ENCODE measurements at regions not wholly inside any gene's neighbourhood (a gene's known extent, or its start where the extent isn't known, plus 50 kb on each side); places are given as distances from the start of the nearest gene placed in this dataset.

DNA sequence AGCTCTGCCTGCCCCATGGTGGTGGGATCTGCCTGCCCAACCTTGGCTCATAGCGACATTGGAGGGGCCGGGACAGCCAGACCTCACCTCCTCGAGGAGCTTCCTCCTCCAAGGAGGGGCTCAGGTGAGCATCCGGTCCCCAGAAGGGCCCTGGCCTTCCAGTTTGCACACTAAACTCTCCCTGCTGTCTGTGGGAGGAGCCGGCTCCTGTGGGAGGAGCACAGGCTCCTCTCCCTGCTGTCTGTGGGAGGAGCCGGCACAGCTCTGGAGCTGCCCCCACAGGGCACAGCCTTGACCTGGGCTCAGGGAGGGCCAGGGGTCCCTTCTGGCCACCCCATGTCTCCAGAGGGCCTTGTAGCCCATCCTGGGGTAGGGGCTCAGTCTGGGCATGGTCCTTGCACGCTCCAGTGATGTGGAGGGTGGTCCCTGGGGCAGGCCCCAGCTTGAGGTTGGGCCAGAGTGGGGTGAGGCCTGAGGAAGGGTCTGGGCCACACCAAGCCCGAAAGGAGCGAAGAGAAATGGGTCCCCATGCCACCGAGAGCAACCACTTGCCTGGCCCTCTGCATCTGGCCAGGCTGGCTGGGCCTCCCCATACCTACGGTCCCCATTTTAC, 147.5 kb upstream of the C14orf180 start:
- TF ChIP-seq POLR2AphosphoS5 (IDR thresholded peaks at IDR 0.05): no peak
- TF ChIP-seq, protein P1, sequence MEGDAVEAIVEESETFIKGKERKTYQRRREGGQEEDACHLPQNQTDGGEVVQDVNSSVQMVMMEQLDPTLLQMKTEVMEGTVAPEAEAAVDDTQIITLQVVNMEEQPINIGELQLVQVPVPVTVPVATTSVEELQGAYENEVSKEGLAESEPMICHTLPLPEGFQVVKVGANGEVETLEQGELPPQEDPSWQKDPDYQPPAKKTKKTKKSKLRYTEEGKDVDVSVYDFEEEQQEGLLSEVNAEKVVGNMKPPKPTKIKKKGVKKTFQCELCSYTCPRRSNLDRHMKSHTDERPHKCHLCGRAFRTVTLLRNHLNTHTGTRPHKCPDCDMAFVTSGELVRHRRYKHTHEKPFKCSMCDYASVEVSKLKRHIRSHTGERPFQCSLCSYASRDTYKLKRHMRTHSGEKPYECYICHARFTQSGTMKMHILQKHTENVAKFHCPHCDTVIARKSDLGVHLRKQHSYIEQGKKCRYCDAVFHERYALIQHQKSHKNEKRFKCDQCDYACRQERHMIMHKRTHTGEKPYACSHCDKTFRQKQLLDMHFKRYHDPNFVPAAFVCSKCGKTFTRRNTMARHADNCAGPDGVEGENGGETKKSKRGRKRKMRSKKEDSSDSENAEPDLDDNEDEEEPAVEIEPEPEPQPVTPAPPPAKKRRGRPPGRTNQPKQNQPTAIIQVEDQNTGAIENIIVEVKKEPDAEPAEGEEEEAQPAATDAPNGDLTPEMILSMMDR (IDR thresholded peaks at IDR 0.05): no peak
- no peak for TF ChIP-seq POLR2A (IDR thresholded peaks at IDR 0.05)

All from breast epithelium (tissue), 3 donors.